ENCODE measurements at regions not wholly inside any gene's neighbourhood (a gene's known extent, or its start where the extent isn't known, plus 50 kb on each side); places are given as distances from the start of the nearest gene placed in this dataset.
"Not testable (repeated sequence)": the region's sequence is repeated elsewhere in the genome, so short reads cannot be mapped to it uniquely, and the experiment has no call there.

DNA sequence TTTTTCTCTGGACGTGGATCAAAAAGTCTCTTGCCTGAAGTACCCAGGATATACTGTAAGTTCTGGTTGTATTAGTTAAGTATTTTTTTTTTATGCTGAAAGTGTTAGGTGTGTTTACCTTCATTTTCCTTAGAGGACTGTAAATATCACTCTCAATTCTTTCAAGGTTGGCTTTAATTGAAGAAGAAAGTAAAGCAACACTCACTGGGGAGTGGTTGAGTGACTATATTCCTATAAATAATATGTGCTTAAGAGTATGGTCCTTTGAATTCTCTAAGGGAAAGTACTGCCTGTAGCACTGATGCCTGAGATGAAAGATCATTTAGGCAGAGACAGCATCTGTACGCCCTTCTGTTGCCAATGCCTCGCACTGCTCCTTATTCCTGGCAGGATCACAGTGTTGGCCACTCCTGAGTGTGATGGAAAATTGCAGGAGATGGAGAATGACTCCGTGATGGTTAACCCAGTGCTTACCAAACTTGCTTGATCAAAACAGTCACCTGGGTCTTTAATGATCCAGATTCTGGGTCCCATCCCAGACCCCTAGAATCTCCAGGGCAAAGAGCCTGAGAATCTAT is 182.0 kb upstream of the MPDZ start:
- no peak for DNase-seq

DNA sequence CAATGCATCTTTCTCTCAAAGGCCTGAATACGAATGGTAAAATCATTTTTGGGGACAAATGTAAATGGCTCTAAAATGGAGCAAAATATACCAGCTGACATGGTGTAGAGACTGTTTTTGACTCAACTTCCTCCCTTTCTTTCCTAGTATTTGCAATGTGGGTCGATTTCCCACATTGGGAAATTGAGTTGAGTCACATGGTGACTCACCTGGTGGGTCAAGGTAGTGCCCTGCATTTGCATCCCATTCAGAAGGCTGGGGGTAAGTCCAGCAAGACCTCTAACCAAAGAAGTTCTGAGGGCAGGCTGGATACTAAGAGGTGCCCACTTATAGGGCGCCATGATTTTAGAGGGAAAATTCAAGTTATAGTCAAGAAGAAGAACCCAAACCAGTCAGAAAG is 179.6 kb upstream of the MPDZ start:
- no peak for DNase-seq

DNA sequence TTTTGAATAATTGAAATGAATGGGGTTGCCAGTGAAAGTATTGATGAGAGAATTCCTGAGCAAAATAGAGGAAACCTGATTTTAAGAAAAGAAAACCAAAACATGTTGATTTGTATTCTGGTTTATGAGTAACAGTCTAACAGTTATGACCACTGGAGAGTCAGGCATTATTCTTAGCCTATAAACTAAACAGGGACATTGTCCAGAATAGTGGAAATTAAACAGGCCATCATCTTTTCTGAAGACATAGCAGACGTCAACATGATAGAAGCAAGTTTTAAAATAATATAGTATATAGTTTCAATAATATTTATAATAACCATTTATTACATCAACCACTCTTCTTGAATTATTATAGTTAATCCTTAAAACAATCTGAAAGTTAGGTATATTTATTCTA is 178.3 kb upstream of the MPDZ start:
- no peak for DNase-seq

DNA sequence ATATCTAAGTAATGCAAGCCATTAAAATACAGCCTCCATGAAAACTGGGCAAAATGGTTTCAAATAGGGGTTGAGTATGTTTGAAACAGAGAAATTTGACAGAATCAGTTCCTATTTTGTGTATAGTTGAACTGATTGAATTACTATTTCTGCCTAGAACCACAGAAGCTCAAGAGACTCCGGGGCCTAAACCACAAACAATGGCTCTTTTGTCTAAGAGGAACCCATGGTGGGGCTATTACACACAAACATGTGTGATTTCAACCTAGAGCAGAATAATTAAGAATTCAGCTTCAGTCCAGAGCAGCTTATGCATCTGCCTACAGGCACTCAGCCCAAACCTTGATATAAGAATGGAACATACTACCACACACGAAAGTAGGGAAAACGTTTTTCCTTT is 171.2 kb upstream of the MPDZ start:
- DNase-seq: no peak

DNA sequence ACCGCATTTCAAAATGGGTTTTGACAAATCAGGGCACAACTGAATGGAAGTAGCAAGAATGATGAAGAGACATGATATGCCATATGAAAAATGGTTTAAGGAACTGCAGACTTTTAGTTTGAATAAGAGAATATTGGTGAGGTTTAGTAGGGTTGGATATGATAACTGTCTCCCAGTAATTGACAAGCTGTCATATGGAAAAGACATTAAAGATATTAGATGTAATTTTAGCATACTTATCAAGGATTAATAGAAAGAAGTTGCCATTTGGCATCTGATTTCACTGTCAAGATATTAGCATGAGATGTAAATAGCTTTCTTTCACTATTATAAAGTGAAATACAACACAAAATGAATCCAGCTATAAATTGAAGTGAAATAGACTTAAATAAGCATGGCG is 169.0 kb upstream of the MPDZ start:
- no peak for DNase-seq

DNA sequence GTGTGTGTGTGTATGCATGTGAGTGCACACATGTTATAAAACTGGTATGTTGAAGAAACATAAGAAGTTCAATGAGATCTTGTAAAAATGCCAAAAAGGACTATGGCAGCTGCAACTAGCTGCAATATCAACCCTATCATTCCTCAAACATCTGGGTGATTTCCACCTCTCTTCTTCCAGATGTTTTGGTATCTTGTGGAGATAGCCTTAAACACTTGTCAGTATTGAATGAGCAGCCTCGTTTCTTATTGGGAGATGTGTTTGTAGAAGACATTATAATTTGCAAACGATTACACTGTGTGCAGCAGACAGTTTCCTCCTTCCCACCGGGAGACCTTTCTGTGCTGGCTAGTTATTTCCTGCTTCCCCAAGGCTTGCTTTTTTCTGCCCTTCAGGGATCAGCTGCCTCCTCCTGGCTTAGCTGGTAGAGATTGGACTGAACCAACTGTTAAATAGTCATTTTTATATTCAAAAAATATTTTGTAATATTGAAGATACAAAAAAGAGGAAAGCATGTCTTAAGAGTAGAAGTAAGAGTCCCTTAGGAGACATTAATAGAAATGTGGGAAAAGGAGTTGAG is 168.4 kb upstream of the MPDZ start:
- no peak for DNase-seq

DNA sequence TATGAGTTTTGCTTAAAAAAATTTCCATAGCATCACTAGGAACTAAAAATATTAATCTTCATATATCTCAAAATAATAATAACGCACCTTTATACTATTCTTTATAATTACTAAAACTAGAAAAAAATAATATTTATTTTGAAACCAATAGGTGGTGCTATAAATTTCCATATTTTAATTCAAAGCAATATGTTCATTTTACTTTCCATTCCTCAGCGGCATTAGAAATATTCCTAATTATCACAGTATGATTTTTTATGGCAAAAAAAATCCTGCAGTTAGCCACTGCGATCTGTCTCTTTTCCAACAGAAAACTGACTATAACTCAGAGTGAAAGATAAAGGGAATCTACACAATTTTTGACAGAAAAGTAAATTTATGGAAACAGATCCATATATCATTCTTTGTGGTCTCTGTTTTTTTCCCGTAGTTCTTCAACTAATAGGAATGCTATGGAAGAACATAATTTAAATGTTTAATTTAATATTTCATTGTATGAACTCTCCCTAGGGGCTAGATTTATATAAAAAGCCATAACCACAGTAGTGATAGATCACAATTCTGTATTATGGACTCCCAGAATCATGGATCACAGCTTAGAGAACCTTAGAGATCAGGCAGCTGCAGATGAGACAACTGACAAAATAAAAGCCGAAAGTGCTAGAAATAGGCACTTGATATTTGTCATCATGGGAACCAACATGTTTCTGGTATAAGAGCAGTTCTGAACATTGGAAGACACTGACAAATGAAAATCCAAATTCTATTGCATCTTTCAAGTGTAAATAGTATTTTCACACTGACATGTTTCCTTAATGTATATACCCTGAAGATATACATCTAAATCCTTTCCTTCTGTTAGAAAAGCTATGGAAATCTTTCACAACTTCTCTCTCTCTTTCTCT is 167.7 kb upstream of the MPDZ start:
- DNase-seq: no peak

DNA sequence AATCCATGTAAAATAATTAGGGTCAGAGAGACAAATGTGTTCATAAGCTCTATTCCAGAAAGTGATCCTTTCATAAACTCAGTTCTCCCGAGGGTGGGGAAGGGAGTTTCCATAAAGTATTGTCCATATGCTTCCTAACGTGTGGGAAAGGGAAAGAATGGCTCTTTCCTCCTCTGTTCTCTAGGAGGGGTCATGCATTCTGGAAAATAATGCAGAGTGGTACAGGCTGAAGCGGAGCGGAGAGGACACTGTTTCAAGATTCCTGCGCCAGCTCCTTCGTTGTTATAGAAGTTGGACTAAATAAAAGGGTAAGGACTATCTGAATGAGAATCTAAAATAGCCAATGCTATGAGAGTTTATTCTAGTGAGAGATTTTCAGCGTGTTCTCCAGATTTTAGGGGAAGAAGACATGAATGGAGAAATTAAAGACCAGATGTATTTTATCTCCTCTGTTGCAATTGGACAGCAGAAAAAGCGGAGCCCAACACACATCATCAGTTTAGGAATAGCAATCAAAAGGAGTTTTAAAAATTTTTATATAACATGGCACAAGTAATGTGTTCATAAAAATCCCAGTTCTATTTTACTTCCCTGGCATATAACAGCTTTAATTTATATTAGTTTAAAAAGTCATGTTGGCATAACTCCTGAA is 166.9 kb upstream of the MPDZ start:
- DNase-seq: no peak

DNA sequence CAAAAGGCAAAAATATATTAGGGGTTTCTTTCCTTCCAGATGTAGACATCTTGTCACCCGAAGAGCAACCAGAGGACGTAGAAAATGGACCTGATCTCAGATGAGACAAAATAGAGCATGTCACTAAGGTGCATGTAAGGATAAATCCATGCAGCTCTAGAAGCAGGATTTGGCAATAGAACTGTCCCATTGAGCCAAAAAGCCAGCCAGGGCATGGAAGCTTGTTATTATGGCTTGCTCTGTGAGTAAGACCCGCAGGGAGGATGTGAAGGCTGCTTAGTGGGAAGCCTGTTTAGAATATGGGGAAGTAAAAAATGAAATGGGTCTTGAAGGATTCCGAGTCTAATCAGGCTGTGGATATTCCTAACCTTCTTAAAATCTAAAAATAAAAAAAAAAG is 165.6 kb upstream of the MPDZ start:
- no peak for DNase-seq

DNA sequence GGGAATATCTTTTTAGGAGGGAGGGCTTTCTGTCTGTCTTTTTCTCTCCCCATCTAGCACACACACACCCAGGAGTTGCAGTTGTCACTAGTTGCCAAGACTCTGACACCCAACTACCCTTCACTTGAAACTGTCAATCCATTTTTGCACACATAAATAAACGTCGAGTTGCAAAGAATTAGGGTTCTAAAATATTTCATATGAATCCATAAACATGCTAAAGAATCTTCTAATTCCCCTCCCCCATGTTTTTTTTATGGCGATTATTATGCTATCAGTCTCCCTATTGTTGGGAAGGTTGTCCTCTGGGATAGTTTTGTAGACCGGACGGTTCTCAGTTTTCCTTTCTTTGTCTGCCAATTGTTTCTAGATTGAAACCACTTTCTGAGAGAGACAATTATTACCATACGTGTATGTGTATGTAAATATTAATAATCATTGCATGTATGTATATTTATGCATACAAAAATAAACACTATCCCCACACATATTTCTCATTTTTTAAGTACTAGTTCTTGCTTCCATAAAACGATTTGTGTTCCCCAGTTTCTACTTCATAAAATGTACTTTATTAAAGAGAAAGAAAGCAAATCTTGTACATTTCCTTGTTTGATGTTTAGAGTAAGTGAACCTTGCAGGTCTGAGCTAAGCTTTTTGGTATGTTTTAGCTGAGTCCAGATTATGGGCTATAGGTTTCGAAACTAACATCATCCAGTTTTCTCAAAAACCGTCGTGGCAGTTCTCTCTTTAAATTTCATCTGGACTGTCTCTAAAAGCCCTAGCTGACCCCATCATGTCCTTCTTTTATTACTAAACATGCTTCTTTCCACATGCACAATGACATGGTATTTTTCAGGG is 165.0 kb upstream of the MPDZ start:
- no peak for DNase-seq

DNA sequence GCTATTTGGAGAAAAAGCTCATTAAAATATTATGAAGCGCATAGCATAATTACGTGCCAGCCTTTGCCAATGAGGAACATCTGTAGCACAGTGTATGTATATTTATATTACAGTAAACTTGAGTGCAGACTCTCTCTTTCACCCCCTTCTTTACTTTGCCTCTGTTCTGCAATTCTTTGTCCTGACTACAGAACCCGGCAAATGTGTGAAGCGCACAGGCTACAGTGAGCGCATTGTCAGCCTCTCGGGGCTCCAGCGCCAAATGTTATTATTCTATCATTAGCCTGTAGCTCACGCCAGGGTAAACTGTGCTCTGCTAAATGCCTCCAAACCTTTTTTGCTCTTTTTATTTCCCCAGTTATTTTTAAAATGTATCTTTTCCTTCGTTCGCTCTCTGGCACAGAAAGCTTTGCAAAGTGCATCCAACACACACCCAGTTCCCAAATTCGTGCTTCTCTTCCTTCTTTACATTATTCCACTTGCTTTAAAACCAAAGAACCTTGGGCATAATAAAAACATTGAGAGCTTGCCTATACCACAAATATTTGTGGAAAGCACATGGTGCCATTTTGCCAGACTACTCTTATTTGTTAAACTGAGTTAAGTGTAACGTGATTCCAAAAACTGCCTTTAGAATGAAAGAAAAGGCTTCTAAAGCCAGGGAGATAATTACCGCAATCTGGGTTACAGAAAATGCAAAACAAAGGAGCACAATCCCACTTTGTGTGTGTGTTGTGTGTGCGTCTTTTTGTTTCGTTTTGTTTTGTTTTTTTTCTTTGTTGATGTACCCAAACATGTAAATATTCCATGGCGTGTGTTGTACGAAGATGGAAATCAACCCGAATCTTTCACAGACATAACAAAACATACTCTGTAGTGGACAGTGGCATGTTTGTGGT is 164.1 kb upstream of the MPDZ start:
- DNase-seq: no peak

DNA sequence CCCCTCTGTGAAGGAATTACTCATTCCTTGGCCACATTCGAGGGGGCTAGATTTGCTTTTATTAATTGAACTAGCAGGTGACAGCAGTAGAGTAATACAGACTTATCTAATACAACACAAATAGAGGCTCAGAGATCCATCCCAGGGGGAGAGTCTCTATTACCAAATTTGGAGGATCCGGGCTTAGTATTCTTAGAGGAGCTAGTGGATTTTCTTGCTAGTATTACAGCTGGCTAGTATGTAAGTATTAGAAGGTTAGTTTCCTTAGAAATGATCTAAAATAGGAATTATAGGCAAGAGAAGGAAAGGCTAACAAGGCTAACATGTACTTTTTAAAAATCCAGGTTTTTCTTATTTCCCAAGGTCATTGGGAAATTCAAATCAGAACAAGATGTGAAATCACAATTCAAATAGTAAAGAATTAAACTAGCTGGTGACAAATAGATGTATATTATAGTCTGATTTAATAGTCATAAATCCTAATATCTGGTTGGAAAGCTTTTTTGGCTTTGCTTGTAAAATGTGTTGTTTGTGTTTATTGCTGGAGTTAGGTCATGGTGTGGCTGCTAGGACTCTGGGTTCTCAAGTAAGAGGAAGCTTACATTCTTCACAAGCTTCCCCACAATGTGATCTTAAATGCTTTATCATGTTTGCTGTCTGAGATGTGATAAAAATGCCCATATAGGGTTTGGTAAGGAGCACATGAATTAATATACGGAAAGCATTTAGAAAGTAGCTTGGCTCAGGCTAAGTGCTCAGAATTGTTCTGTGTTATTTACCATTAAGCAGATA is 160.4 kb upstream of the MPDZ start:
- no peak for DNase-seq

DNA sequence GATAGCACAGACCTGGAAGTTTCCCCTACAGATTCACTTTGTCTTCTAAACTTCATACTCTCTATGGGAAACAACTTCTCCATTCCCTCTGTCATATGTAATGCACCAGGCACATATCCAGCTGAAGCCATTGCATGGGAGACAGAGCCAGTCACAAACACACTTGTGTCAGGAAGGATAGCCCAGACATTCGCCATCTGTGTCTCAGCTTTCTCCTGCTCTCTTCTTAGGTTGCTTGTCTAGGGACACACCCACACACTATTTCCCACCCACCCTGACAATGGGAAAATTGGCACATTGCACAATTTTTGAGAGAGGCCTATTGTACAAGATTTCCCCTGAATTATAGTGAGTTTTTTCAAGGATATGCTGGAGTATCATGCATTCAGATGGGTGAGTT is 158.4 kb upstream of the MPDZ start:
- DNase-seq: no peak

DNA sequence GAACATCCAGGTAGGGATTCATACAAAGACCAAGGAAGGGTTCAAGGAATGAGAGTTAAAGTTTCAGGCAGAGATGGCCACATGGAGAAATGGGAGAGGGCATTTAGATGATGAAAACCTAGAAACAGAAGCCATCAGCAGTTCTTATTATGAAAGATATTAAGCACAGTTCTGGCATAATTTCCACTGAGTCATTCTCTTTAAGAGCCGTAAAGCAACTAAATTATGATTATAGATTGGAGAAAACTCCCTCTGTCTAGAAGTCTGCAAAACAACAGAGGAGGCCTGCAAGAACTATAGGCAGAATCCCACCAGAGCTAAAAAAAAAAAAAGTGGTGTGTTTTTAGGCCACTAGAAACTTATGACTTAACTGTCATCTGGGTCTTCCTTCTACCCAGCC is 157.1 kb upstream of the MPDZ start:
- DNase-seq: no peak

DNA sequence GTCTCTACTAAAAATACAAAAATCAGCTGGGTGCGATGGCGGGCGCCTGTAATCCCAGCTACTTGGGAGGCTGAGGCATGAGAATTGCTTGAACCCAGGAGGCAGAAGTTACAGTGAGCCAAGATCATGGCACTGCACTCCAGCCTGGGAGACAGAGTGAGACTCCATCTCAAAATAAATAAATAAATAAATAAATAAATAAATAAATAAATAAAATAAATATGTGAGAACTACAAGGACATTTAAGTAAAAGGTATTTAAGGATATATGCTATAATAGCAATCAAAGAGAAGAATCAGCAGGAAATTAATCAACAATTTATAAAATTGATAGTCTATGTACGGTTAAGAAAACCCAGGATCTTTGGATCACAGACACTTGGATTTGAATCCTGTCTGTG is 154.0 kb upstream of the MPDZ start:
- DNase-seq: not testable (repeated sequence)

DNA sequence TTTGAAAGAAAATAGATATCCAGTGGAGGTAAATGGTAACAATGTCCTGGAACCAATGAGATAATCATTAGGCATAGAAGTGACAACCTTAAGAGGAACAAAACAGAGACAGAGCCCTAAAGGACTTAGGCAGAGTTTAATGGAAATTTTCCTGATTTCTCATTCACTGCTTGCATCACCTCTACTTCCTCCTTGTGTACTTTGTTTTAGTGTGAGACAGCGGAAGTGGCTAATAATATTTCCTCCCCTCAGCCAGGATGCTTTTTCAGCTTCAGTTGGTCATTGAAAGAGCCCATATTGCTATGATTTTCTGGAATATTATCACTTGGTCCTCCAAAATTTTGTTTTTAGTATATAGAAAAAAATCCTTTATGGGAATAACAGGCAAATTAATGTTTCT is 153.4 kb upstream of the MPDZ start:
- no peak for DNase-seq

DNA sequence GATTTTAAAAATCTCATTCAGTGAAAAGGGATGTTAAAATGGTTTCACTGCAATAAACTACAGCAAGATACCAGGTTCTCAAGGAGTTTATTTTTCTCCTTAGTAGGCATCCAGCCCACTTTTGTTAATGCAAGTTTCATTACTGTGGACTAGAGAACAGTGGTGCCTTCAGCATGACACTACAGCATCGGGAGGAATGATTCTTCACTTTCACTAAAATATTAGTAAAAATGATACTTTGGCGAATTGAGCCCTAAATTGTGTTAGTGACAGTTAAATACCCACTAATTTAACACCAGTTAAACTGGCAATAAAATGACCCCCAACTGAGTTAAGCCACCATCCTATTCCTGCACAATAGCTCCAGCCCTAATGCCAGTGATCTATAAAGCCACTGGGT is 152.2 kb upstream of the MPDZ start:
- no peak for DNase-seq

DNA sequence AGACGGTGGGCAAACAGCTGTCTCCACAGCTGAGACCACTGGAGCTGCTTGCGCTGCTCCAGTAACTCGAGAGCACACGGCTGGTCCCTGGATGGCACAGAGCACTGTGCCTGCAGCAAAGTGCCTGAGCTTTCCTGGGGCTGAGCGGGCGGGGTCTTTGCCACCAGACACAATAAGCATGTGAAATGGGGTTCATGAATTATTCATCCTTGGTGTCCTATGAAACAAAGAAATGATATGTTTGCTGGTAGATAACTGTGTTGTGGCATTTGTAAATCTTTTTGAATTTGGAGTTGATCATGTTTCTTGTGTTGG is 151.7 kb upstream of the MPDZ start:
- no peak for DNase-seq

DNA sequence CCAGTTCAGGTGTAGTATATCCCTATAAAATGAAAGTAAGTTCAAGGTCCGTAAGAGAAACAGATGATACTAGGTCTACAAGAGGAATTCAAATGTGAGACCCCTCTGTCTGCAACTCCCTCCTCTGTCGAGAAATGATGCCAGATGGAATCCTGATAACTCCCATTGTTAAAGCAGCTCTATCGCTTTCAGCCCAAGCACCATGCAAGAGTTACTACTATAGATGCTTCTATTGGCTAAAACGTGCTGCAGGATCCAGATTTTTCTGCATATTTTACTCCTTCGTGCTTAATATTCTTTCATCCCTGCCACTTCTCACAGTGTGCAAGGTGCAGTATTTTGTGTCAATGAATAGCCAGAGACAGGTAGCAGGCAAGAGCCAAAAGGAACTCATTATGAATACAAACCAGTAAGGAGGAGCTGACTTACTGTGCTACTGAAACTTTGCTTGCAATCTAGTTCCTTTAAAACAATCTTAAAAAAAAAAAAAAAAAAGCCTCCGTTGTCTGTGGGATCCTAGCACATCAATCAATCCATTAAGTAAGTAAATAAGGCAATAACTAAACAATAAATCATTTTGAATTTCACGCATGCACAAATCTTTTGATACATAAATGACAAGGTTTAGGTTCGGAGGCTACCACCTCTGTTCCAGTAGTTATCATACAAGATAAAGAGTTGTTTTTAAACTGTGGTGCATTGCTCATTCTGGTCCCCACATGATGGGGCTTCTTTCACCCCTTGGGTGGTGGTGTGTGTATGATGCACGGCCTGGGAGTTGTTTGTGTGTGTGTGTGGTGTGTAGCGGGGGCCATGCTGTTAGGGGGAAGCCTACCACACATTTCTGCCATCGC is 151.1 kb upstream of the MPDZ start:
- no peak for DNase-seq

Data from CD4-positive, alpha-beta T cell treated with Interleukin-12 subunit alpha and Interleukin-12 subunit beta, for 1 hour (primary cell).